Heart left ventricle (tissue), 13 donors: ENCODE measurements at regions not wholly inside any gene's neighbourhood (a gene's known extent, or its start where the extent isn't known, plus 50 kb on each side); places are given as distances from the start of the nearest gene placed in this dataset.

Experiments used
- POLR2A ChIP-seq, 2 donors: fragments of 450-650 bp; IDR thresholded peaks; one replicate each; pipeline ENCODE4 v1.6.1; 2017; ENCODE audit warnings: antibody characterized with exemption in 2 of 2, mild to moderate bottlenecking in 2 of 2, moderate library complexity in 2 of 2
- TF ChIP-seq, protein P1 (sequence below), 12 donors: fragments of 200-600 bp; sonication (generic) in 4 of 12; IDR thresholded peaks; one replicate each; pipeline versions ENCODE4 v1.5.0 to v1.8.0; 2018 to 2022; ENCODE audit warnings: antibody characterized with exemption in 12 of 12, mild to moderate bottlenecking in 5 of 12
- donor health status: ischemic (EF 13 %, LVEDD 7.1; RV severe dilation, severe dysfunction).
- donor health status: DM: no; HTN: yes; CAD: no.
- donor health status: DM: no; HTN: no; CAD: no.
- donor health status: ischemic (EF 25% LVEDD 6.9; RV normal size, moderate dysfunction).
- donor health status: ischemic (EF 25% LVEDD 5.7; RV mildly dilated, moderate dysfunction).
- donor health status: ischemic (EF 35%, LVEDD 5.7; RV mildly dilated, moderate dysfunction).
- donor health status: nonischemic (EF 11% LVEDD 7.7; RV severe dilation, severe dysfunction).
- donor health status: DM: yes; HTN: yes; CAD: no.
- donor health status: PGD.
- donor health status: ischemic (EF 29% LVEDD 5.4; RV normal size, mild dysfunction).
- donor health status: nonischemic (EF 23%, LVEDD 6.1; RV moderate dilation, normal function).

DNA sequence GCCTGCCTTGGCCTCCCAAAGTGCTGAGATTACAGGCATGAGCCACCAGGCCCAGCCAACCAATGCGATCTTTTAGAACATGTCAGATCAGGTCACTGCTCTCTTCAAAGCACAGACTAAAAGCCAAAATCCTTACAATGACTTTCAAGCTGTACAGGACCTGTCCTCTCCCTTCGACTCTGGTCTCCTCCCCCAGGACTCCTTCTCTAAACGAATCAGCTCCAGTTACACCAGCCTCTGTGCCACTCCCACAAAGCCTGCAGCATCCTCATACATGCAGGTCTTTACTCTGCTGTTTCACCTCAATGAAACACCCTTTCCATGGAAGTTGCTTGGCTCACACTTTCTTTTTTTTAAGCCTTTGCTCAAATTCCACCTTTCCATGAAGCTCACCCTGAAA lies 436.0 kb downstream of the METTL4 start:
- TF ChIP-seq, protein P1, sequence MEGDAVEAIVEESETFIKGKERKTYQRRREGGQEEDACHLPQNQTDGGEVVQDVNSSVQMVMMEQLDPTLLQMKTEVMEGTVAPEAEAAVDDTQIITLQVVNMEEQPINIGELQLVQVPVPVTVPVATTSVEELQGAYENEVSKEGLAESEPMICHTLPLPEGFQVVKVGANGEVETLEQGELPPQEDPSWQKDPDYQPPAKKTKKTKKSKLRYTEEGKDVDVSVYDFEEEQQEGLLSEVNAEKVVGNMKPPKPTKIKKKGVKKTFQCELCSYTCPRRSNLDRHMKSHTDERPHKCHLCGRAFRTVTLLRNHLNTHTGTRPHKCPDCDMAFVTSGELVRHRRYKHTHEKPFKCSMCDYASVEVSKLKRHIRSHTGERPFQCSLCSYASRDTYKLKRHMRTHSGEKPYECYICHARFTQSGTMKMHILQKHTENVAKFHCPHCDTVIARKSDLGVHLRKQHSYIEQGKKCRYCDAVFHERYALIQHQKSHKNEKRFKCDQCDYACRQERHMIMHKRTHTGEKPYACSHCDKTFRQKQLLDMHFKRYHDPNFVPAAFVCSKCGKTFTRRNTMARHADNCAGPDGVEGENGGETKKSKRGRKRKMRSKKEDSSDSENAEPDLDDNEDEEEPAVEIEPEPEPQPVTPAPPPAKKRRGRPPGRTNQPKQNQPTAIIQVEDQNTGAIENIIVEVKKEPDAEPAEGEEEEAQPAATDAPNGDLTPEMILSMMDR (IDR thresholded peaks at IDR 0.05) = no peak
- no peak for TF ChIP-seq POLR2A (IDR thresholded peaks at IDR 0.05)
